ENCODE measurements at regions not wholly inside any gene's neighbourhood (a gene's known extent, or its start where the extent isn't known, plus 50 kb on each side); places are given as distances from the start of the nearest gene placed in this dataset.
"Not testable (repeated sequence)": the region's sequence is repeated elsewhere in the genome, so short reads cannot be mapped to it uniquely, and the experiment has no call there.

GRCh38 chr6:112974931-112975330 lies 627.8 kb downstream of the RFPL4B start:
- TF ChIP-seq CTCF (IDR thresholded peaks at IDR 0.05; ENCODE audit: insufficient read depth, low read length); GABPA (IDR thresholded peaks at IDR 0.05; ENCODE audit: low read depth); SPI1 (IDR thresholded peaks at IDR 0.05; ENCODE audit: borderline replicate concordance, low read depth); POLR2AphosphoS5 (IDR thresholded peaks at IDR 0.05; ENCODE audit: low read depth): not testable (repeated sequence)
